AG08395 (cell line): ENCODE measurements at regions not wholly inside any gene's neighbourhood (a gene's known extent, or its start where the extent isn't known, plus 50 kb on each side); places are given as distances from the start of the nearest gene placed in this dataset.
A peak's percentile ranks its signal among the peaks of the same experiment; 100 is the strongest.
"Not testable (repeated sequence)": the region's sequence is repeated elsewhere in the genome, so short reads cannot be mapped to it uniquely, and the experiment has no call there.

Source experiments
- DNase-seq: peaks from one replicate; pipeline ENCODE4 v3.0.0; 2012; ENCODE audit warnings: mixed read lengths, low spot score

DNA sequence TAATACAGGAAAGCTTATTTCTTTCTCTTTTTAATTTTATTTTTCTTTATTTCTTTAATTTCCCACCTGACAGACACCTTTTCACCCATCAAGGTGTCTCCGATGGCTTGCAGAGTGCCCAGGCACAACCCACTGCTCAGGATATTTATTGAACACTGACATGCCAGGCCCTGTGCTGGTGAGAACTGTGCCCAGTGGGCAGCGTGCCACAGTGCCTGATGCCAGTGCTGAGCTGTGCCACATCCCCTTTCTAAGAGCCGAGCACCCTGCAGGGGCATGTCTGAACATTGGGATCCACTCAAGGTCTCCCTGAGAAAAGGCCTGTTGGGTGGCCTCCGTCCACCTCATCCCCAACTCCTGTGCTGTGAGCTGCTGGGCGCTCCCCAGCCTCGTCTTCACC is 158.6 kb upstream of the RAB6C start:
- DNase-seq = no peak

DNA sequence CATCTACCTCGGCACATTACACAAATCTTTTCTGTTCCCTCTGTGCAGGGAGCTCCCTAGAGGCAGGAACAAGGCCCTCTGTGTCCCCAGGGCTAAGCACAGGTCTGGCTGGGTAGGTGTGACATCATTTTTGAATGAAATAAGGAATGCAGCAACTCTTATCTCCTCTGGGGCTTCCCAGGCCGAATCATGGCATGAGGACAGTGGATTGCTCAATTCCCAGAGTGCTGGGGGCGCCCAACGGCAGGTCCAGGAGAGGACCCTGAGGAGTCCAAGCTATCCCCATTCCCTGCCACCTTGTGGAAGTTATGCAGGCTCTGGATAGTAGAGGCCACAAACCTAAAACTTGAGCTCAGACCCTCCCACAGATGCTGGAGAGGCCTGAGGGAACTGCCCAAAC is 158.0 kb upstream of the RAB6C start:
- no peak for DNase-seq

DNA sequence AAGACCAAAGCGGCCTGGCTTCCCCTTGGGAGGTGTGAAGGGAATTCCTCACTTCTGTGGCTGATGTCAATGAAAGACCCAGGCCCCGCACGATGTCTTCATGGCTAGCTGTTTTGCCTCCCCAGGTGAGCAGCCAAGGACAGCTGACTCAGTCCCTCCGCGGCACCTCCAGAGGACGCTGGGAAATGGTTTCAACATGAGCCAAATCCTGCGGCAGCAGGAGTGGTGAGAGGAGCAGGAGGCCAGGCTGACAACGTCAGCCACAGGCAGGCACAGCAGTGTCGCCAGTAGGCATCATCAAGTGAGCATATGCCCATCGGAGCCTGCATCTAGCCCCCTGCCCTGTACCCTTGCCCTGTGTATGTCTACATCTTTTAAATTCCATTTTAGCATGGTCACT is 156.4 kb upstream of the RAB6C start:
- DNase-seq = no peak

DNA sequence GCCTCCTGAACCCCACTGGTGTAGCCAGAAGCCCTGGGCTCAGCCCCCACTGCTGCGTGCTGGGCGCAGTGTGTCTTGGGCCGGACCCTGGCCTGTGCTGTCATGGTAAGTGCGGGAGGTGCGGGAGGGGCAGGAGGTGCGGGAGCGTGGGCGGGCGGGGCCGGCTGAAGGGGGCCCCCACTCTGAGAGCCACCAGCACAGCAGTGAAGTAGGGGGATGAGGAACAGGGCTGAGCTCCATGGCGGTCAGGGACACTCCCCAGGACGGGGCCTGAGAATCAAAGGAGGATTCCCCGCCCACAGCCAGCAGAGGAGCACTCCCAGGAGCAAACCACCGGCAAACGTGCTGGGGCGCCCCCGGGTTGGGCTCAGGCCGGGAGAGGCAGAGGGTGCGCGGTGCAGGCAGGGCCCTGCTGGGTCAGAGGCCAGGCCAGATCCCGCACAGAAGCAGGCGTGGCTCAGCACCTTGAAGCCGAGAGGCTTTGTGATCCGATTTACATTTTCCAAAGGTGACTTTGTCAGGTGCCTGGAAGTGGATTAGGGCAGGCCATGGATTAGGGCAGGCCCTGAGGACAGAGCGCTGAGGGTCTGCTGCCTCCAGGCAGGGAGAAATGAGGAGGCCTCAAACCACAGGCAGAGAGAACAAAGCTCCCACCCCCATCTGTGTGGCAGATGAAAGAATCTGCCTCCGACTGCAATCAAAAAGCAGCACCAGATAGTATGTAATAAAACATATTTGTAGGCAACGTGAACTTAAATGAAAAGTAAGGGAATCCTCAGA is 152.0 kb upstream of the RAB6C start:
- no peak for DNase-seq

DNA sequence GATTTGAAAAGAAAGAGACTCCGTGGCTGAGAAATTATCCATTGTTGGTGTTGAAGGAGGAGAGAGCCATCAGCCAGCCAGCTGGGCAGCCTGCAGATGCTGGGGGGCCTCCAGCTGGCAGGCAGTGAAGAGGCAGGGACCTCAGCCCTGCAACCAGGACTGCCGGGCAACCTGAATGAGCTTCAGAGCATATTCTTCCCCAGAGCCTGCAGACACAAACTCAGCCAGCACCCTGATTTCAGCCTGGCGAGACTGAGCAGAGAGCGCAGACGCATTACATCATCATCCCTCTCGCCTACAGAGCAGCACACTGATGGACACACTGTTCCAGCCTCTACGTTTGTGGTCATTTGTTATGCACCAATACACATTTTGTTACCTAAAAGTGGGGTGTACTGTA is 150.7 kb upstream of the RAB6C start:
- no peak for DNase-seq

DNA sequence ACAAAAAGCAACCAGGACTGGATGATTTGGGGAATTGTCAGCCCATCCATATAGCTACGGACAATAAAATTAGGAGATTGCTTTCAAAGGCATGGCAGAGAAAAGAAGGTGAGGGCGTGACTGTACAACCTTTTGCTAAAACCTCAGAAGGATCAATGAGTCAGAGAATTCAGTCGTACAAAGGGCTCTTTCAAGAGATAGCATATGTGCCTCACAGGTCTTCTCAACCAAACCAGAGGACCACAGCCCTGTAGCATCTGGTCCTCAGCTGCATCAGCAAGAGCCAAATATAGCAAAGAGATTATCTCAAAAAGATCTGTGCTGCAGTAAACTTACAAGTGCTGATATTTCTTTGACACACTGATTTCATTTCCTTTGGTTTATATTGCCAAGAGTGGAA is 149.9 kb upstream of the RAB6C start:
- DNase-seq = no peak

DNA sequence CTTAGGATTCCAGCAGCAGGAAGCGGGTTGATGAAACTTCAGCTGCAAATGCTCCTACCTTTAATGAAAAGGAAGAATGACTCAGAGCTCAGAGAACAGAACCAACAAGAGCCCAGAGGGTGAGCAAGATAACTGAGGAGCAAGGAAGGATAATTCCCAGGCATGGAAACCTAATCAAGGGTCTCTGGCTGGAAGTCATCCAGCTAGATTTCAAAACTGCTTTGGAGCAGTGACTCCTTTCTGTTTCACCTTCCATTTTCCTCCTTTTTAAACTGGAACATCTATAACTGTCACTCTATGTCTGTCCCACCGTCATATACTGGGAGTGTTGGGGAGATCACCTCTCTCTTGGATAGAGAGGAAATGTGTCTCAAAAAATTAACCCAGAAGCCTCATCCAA is 148.4 kb upstream of the RAB6C start:
- no peak for DNase-seq

DNA sequence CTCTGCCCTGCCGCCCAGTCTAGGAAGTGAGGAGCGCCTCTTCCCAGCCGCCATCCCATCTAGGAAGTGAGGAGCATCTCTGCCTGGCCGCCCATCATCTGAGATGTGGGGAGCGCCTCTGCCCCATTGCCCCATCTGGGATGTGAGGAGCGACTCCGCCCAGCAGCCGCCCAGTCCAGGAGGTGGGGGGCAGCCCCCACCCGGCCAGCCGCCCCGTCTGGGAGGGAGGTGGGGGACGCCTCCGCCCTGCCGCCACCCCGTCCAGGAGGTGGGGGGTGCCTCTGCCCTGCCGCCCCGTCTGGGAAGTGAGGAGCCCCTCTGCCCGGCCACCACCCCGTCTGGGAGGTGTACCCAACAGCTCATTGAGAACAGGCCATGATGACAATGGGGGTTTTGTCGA is 146.0 kb upstream of the RAB6C start:
- not testable (repeated sequence) for DNase-seq

DNA sequence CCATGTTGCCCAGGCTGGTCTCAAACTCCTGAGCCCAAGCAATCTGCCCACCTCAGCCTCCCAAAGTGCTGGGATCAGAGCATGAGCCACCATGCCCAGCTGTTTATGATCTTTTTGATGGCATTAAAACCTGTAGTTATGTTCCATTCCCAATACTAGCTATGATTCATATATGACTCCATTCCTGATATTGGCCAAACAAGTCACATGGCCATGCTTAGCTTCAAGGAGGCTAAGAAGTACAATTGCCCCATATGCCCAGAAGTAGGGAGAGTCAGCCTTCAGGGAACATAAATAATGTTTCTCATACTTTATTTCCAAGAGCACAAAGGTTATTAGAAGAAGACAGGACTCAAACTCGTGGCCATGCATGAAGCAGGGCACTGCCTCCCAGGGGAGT is 132.4 kb upstream of the RAB6C start:
- DNase-seq = no peak

DNA sequence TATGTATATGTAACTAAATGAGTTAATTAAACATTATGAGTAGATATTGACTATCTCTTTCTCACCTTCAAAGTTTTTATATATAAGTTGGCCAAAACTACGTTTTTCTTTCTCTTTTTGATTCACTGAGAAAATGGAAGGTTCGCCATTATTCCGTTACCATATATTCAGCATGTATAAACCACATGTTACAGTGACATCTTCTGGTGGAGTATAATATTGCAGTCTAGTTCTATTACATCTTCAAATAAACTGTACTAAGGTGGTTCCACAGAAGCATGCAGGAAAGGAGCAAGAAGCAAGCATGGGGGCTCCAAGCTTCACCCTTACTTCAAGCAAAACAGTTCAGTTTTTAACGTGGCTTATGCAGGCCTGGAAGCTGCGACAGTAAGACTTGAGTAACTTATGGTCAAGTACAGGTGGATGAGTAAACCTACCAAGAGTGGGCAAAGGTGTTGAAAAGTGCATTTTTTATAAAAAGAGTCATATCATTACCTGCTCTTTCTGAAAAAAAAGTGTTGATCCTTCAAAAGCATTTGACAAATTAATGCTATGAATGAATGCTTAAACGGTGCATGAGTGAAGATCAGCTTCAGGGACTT is 129.8 kb upstream of the RAB6C start:
- DNase-seq = peak; percentile 72

DNA sequence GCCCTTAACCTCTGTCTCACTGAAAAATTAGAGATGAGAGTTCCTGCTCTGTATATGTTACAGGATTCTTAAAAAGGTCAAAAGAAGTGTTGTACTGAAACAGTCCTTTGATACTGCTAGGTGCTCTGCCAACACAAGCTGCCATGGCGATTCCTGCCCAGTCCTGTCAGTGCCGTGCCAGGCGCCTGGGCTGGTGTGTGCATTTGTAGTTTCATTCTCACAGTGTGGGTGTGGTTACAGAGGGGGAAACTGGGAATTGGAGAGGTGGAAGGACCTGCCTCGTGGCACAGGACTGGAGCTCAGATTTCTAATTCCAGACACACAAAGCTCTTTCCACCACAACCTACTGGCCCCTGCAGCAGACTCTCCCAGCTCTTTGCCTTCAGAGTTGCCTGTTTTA is 122.3 kb upstream of the RAB6C start:
- DNase-seq = no peak

DNA sequence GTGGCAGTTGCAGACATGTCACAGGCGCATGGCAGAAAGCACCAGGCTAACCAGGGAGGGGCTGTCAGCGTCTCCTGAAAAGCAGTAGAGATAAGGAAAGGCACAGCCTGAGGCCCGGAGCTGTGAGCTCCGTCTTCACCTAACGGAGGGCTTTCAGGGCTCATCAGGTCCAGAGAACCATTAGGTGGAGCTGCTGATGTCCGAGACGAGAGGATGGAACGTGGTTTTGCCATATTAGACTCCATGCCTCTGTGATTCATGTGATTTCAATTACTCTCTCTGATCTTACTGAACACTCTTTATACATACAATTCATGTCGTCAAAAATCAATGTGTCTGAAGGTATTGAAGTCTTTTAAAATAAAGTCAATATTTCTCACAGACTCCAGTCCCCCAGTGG is 120.3 kb upstream of the RAB6C start:
- DNase-seq = no peak

DNA sequence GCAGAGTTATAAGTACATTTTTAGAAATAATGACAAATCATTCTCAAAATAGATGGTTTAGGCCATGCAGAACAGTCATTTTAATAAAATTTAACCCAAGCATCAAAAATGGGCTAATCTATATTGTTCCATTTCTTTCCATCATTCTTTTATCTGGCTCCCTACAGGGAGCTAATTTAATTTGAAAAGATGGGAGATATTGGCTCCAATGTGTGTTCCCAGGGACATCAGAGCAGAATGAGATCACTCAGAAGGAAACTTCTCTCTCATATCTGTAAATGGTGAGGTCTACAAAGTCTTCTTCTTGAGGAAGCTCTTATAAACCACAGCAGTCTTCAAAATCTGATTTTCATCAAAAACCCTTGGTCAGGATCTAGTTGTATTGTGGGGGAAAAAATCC is 119.4 kb upstream of the RAB6C start:
- no peak for DNase-seq

DNA sequence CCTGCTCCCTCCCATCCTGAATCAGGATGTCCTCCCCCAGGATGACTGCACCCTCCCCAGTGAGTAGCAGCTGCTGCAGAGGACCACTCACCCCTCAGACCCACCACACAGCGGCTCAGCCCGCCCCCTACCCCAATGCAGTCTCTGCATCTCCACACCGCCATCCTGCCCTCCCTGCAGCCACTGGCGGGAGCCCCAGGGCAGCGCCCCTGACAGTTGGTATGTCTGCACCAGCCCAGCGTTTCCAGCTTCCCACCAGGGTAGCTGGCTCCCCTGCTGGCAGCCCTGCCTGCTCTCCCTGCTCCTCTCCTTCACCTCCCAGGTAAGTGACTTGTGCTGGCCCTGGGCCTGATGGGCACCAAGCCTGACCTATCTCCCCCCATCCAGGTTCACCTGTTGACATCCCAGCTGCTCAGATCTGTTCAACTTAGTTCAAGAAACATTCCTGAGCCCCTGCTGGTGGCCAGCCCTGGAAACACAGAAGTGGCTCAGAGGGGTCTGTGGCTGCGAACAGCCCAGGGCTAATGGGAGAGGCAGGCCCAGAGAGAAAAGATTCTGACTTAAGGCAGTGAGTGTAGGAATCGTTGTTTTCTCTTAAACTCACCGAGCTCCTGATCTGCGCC is 117.7 kb upstream of the RAB6C start:
- DNase-seq = no peak

DNA sequence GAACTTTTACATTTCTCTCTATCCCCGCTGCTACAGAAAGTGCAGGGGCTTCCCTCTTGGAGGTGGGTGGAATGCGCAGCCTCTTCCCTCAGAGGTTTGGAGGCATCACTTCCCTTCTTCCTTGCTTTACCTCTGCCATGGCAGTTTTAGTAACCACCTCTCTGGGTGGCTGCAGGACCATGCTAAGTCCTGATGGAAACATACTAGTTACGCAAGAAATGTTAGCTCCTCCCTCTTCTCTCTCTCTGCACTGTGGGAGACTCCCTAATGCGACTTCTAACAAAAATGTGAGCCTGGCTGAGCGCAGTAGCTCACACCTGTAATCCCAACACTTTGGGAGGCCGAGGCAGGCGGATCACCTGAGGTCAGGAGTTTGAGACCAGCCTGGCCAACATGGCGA is 116.8 kb upstream of the RAB6C start:
- no peak for DNase-seq

DNA sequence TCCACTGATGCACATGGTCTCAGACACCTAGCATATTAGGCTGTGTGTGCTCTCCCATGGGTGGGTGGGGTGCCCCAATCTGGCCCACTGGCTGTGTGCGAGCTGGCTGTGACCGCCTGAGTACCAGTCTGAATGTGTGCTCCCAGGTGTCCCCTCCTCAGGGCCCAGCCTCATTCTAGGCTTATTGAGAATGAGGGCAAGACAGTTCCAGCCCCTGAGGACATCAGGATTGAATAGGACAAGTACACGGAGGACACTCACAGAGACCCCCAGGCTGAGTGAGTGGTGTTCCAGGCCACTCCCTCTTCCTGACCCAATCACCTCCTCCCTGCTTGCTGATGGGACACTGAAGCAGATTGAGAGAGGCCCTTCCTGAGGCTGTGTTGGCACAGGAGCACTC is 116.1 kb upstream of the RAB6C start:
- DNase-seq = no peak

DNA sequence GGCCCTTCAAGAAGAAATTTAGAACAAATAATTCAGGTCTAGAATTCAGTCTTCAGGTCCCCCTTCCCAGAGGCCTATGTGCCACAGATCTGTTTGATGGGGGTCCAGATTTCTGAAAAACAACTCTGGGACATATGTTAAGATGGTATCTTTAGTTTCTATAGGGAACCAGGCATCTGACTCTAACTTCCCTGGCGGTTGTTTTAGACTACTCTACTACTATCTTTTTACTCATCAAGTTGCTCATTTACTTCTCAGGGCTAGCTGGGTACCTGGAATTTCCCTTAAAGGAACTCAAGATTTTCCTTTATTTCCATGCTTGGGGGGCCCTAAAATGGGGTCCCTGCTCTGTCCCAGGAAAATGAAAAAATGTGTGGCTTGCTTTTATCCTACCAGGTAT is 114.7 kb upstream of the RAB6C start:
- DNase-seq = no peak

DNA sequence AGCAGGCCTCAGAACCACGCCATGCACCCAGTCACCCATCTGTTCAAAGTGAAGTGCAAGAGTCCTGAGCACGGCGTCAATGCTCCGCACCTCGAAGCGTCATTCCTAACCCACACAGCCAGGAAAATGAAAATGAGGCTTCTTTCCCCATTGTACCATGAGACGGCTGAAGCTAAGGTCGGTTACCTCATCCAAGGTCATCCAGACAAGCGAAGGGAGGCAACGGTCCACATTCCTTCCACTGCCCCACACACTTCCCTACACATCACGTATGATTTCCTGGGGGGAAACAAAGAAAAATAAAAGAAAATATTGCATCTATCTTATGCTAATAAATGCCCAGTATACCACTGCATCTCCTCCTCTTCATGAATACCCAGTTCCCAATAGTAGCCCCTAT is 113.5 kb upstream of the RAB6C start:
- DNase-seq = no peak

DNA sequence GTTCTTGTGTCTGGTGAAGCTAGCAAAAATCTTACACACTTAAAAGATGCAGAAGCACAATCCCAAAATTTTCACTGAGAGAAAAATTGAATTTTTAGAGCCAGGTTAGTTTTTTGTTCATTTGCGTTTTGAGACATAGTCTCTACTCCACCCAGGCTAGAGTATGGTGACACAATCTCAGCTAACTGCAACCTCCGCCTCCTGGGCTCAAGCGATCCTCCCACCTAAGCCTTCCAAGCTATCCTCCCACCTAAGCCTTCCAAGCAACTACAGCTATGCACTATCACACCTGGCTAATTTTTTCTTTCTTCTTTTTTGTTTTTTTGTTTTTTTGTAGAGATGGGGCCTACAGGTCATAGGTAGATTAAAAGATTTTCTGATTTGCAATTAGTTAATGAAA is 113.1 kb upstream of the RAB6C start:
- no peak for DNase-seq

DNA sequence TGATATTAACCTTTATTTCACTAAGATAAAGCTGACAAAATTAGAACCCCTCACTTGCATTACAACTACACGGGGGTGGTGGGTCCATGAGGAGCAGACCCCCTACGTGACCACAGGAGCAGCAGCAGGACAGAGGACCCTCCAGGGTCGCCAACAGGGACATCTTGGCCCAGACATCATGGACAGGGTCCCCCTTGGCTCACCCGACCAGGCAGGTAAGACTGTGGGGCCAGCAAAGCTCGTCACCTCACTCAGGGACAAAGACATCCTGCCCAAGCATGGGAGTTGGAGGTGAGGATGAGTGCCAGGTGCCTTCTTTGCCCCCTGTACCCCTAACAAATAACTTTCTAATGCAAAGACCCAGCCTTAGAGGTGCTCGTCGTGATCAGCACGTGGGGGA is 111.3 kb upstream of the RAB6C start:
- DNase-seq = no peak

DNA sequence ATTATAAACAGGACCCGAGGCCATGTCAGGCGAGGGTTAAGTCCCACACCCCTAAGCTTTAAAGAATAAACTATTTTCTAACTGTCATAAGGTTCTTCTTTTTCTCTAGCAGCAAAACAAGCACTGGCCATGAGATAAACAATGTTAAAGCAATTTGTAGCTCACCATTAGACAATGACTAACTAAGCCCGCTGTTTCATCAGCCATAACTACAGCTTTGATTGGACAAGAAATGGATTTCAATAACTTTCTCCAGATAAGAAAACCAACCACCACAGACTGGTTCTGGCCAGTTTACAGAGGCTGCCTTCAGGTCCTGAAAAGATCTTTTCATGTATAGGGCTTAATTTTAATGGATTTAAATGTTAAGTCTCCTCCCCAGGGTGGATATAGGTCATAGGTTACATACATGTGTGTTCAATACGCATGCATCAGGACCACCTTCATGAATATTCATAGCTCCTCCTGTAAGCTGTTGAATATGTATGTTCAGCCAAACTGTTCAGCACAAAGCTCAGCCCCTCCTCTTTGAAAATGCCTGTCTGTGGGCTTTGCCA is 108.7 kb upstream of the RAB6C start:
- no peak for DNase-seq

DNA sequence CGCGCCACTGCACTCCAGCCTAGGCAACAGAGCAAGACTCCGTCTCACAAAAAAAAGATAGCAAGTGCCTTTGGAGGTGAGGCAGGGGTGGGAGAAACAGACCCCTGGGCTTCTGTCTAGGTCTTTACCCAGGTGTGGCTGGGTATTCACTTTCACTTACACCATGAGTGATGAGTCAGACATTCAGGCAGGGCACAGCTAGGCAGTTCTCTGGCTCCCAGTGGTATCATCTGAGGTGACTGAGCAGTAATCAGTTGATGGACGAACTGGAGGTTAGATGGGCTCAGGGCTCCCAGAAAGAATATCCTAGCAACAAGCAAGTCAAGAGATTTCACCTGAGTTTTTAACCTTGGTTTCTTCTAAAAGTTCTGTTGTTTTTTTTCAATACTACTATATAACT is 107.0 kb upstream of the RAB6C start:
- DNase-seq = no peak

DNA sequence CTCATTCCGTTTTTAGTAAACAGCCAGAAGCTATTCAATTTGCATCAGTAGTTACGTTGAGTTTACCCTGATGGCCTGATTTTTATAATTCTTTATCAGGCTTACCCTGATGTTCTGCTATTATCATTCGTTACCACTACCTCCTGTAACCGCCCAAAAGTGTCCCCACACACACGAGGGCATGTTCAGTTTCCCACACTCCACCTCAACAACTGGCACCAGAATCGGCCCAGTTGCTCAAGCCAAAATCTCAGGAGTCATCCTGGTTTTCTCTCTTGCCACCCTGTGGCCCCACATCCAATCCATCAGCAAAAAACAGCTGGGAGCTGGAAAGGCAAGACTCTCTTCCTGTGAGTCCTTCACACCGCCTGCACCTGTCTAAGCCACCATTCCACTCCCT is 102.9 kb upstream of the RAB6C start:
- DNase-seq = no peak
